GM19239 (cell line): ENCODE measurements at regions not wholly inside any gene's neighbourhood (a gene's known extent, or its start where the extent isn't known, plus 50 kb on each side); places are given as distances from the start of the nearest gene placed in this dataset.
"Not testable (repeated sequence)": the region's sequence is repeated elsewhere in the genome, so short reads cannot be mapped to it uniquely, and the experiment has no call there.

Experiments used
- DNase-seq: peaks from one replicate; pipeline ENCODE4 v3.0.0; 2011; ENCODE audit warnings: low spot score; ENCODE audit not compliant: insufficient read length
- FAIRE-seq: peaks from 2 replicates; lab custom pipeline; 2011; peaks lifted over from hg19 to GRCh38; lab: Jason Lieb, UNC

- DNase-seq (no peak), FAIRE-seq (no peak)
Observed at GRCh38 chr10:91076991-91077548, 143.4 kb upstream of the PCGF5 start.

DNA sequence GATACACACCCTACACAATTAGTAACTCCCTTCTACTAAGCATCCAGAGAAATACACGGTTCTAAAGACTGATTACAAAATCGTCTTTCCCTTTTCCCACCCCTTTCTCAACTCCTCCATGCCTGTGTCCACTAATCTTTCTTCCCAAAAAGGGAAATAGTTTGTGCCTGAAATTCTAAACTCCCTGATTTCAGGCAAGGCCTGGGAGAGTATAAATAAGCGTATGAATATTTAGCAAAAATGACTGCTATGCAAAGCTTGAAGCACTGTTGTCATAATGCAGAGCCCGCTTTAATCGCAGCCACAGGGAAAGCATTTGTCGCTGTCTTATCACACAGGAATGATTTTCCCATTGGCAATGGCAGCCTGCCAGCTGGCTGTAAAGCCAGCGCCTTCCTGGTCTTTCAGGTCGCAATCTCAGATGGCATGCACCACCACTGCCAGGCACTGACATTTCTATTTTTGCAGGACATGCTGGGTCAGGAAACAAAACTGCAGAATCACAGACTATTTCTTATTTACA lies 142.9 kb upstream of the PCGF5 start:
- FAIRE-seq (no peak), DNase-seq (no peak)

DNA sequence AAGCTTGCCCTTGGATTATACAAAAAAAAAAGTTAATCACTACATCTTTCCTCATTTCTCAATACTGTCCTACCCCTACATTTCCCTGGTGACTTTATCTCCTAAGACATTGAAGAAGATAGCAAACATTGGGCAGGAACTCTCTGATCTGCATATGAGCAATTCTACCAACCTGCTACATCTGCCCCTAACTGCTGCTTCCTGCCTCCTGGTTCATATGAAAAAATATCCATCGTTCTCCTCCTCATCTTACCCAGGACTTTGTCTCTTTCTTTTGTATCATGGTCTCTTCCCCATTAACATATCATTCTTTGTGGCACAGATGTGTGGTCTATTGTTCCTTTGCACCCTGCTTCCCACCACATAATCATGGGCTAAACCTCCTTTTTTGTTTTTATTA lies 139.7 kb upstream of the PCGF5 start:
- FAIRE-seq, result no peak
- no peak for DNase-seq

- FAIRE-seq (no peak), DNase-seq (no peak)
Observed at GRCh38 chr10:91082447-91082846, 138.0 kb upstream of the PCGF5 start.

DNA sequence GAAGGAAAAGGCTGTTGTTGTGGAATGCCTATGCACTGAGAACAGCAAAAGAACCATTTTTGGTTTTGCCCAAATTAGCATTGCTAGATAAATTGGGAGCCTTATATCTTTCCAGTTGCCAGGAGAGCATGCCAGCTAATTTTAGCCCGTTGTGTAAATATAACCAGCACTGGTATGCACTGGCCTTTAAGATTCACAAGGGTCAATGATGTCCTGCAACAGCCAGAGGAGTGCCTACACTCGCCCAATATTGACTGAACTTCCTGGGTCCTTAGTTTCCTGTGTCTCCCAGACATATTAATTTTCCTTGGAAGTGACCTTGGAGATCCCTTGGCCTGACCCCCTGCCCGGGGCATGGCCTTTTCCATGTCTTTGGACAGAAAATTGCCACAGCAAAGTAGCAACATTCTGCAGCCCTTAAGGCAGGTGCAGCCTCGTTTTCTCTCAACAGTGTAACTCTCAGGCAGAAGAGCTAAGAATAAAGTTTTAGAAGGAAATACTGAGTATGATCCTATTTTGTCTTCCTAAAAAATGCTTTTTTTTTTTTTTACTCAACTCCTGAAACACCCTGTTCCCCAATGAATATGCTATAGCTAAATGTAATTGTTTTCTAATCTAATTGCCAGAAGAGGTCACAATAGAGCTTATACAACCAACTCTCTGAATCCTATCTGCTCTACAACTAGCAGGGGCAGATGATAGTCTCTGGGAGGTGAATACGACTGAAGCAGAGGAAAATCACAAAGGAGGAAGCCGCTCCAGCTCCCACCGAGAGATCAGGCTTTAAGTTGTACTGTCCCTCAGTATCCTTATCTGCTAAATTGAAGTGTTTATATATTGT lies 131.9 kb upstream of the PCGF5 start:
- no peak for FAIRE-seq
- DNase-seq, result no peak

DNA sequence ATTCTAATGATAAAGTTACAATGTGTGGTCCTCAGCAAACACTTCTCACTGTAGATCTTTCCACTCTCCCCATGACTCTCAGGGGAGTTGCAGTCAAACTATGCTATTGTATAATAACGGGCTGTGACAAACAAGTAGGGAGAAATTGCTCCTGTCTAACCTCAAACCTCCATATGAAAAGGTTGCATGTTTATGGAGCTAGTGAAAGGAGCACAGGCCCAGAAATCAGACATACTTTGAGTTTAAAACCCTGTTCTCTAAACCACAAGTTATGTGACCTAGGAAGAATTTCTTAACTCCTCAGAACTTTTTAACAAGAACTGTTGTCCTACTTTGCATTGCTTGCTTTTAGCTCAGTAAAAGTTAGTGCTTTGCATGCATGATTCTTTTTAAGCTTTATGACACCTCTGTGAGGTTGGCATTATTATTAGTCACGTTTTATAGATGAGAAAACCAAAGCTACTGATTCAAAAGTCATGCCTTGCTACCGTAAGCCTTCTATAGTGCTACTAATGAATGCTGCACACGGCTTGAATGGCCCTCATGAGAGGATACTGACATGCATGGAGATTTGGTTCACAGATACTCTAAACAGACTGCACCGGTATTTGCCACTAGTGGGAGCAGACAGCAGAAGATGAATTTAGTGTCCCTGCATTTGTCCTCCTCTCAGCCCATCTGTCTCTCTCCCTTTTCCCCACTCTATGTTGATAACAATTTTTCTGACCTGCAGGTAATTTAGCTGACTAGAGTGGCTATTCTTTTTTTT lies 129.5 kb upstream of the PCGF5 start:
- no peak for FAIRE-seq
- no peak for DNase-seq

DNA sequence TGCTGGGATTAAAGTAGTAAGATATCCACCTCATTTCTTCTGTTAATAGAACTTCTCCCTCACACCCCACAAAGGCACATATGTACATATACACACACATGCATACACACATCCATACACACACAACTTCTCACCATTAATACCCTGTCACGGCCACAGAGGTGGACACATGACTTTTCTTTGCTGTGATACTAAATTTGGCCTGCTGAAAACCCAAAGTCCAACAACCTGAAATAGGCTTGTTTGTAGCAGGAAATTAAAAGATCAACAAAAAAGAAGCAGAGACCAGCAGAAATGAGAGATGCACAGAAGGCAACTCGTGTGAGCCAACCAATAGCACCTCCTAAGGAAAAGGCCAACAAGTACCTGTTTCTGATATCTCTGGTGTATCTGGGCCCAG lies 128.7 kb upstream of the PCGF5 start:
- FAIRE-seq, result no peak
- no peak for DNase-seq

- FAIRE-seq (no peak), DNase-seq (no peak)
Observed at GRCh38 chr10:91096274-91096673, 124.2 kb upstream of the PCGF5 start.

DNA sequence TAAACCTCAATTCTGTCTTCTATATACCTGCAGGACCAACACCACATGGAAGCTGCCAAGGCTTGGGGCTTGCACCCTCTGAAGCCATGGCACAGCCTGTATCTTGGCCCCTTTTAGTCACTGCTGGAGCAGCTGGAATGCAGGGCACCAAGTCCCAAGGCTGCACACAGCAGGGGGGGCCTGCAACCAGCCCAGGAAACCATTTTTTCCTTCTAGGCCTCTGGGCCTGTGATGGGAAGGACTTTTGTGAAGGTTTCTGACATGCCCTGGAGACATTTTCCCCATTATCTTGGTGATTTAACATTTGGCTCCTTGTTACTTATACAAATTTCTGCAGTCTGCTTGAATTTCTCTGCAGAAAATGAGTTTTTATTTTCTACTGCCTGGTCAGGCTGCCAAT lies 123.2 kb upstream of the PCGF5 start:
- FAIRE-seq (no peak), DNase-seq (no peak)

DNA sequence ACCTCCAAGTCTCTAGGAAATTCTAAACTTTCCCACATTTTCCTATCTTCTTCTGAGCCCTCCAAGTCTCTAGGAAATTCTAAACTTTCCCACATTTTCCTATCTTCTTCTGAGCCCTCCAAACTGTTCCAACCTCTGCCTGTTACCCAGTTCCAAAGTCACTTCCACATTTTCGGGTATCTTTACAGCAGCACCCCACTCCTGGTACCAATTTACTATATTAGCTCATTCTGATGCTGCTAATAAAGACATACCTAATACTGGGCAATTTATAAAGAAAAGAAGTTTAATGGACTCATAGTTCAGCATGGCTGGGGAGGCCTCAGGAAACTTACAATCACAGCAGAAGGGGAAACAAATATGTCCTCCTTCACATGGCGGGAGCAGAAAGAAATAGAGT lies 122.4 kb upstream of the PCGF5 start:
- FAIRE-seq, DNase-seq: not testable (repeated sequence)

GRCh38 chr10:91103384-91104192 lies 116.9 kb upstream of the PCGF5 start:
- DNase-seq, result no peak
- FAIRE-seq, result peak; percentile 45

- FAIRE-seq, result peak; percentile 74
- DNase-seq, result no peak
Observed at GRCh38 chr10:91104193-91105041, 116.0 kb upstream of the PCGF5 start.

DNA sequence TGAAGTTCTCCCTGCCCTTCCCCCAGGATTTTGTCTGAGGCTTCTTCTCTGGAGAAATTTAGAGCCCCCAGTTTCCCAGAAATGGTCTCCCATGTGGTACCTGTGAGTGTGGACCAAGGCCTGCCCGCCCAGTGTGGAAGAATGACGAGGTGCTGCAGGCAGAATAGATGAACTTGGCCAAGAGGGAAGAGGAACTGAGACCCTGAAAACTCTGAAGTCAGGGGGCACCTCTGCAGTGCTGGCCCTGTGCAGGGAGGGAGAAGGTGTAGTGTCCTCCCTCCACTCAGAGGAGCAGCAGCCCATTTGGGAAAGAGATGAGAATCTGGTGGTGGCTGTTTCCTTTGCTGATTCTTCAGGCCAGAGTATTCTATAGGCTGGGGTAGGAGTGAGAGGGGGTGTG lies 115.2 kb upstream of the PCGF5 start:
- DNase-seq (no peak), FAIRE-seq (no peak)

GRCh38 chr10:91108820-91109219 lies 111.6 kb upstream of the PCGF5 start:
- no peak for DNase-seq
- no peak for FAIRE-seq

- DNase-seq, result no peak
- FAIRE-seq, result no peak
Observed at GRCh38 chr10:91111060-91111459, 109.4 kb upstream of the PCGF5 start.

DNA sequence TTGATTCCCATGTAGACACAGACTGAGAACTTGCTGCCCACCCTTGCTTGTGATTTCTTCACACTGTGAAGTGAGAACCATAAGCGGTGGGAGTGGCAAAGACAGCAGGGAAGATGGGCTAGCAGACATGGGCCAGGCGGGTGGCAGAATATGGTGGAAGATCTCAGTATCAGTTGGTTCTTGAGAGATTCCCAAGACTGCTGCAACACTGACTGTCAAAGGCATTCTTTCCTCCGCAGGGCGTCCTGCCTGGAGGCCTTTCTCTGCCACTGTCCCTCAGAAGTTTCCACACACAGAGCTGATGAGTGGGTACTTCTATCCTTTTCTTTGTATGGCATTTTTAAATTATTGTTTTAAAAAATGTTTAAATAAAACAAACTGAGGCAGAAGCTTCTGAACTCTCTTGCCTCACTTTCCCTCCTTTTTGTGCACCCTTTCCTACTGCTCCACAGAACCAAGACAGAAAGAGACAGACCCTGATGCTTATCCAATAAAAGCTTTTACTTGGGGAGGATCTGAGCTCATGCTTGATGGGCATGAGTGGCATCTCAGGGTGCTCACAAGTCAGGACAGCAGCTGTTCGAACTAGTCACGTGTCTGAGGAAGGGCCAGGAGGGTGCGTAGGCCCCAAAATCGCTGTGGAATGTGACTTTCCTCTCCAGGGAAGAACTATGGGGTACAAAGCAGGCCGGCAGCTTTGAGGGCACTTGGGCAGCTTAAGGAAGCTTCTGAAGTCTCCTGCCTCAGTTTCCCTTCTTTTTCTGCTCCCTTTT lies 104.7 kb upstream of the PCGF5 start:
- FAIRE-seq (no peak), DNase-seq (no peak)

- DNase-seq, result no peak
- FAIRE-seq, result no peak
Observed at GRCh38 chr10:91117505-91117904, 103.0 kb upstream of the PCGF5 start.

- DNase-seq (no peak), FAIRE-seq (peak; percentile 8)
Observed at GRCh38 chr10:91120348-91120747, 100.1 kb upstream of the PCGF5 start.

DNA sequence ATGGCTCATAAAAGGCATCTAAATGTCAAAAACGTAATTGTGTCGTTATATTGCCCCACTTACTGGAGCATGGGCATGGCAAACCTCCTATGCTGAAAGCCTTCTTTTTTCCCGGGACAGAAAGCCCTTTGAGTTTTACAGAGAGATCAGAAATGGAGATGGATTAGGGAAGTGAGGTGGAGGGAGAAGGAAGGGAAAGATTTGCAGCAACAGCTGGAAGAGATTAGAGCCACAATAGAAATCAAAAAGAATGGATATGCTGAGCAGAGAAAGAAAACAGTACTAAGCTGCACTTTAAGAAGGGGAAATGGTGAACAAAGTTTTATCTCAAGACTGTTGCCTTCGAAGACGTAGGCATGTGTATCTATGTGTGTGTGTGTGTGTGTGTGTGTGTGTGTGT lies 97.2 kb upstream of the PCGF5 start:
- FAIRE-seq (peak; percentile 18), DNase-seq (no peak)
